Tibial nerve (tissue), 4 donors: ENCODE measurements at regions not wholly inside any gene's neighbourhood (a gene's known extent, or its start where the extent isn't known, plus 50 kb on each side); places are given as distances from the start of the nearest gene placed in this dataset.

Source experiments
- DNase-seq, 2 donors: peaks; one replicate each; pipeline ENCODE4 v3.0.0-alpha.2; 2019; ENCODE audit warnings: low spot score in 2 of 2
- H3K27ac ChIP-seq, 4 donors: fragments of 200-600 bp; sonication (generic) in 3 of 4; one replicate each; pipeline ENCODE4 v1.5.1; 2017 to 2019; ENCODE audit warnings: mild to moderate bottlenecking in 1 of 4
- H3K27me3 ChIP-seq, 2 donors: fragments of 200-600 bp; sonication (generic) in 1 of 2; one replicate each; pipeline versions ENCODE4 v1.5.1 to v1.6.0; 2017 to 2019
- H3K36me3 ChIP-seq, 3 donors: fragments of 200-600 bp; sonication (generic); one replicate each; pipeline ENCODE4 v1.5.1; 2018 to 2019
- H3K4me1 ChIP-seq, 4 donors: fragments of 200-600 bp; sonication (generic) in 3 of 4; one replicate each; pipeline ENCODE4 v1.5.1; 2017 to 2019
- H3K4me3 ChIP-seq, 4 donors: fragments of 200-600 bp; sonication (generic) in 3 of 4; one replicate each; pipeline ENCODE4 v1.5.1; 2017 to 2019; ENCODE audit warnings: mild to moderate bottlenecking in 1 of 4, moderate library complexity in 1 of 4
- H3K9me3 ChIP-seq, 4 donors: fragments of 200-600 bp; sonication (generic) in 3 of 4; one replicate each; pipeline ENCODE4 v1.5.1; 2017 to 2019
- EP300 ChIP-seq, 2 donors: sonication (generic); formaldehyde crosslinking; IDR thresholded peaks; one replicate each; pipeline ENCODE4 v1.6.1; 2017; ENCODE audit warnings: antibody characterized with exemption in 2 of 2, mild to moderate bottlenecking in 1 of 2
- POLR2A ChIP-seq, 2 donors: fragments of 450-650 bp; IDR thresholded peaks; one replicate each; pipeline ENCODE4 v1.6.1; 2017; ENCODE audit warnings: antibody characterized with exemption in 2 of 2, mild to moderate bottlenecking in 2 of 2, moderate library complexity in 2 of 2
- WGBS, 2 donors: methylation state at CpG; one replicate each; pipeline ENCODE4 v1.1.5; 2018; 5-methylcytosine and 5-hydroxymethylcytosine counted together
- TF ChIP-seq, protein P1 (sequence below), 5 experiments: fragments of 200-600 bp in 3 of 5; fragments of 450-650 bp in 2 of 5; sonication (generic) in 3 of 5; IDR thresholded peaks; one replicate each; pipeline ENCODE4 v1.5.1; 2016 to 2019; ENCODE audit warnings: antibody characterized with exemption in 5 of 5, mild to moderate bottlenecking in 3 of 5, moderate library complexity in 2 of 5

DNA sequence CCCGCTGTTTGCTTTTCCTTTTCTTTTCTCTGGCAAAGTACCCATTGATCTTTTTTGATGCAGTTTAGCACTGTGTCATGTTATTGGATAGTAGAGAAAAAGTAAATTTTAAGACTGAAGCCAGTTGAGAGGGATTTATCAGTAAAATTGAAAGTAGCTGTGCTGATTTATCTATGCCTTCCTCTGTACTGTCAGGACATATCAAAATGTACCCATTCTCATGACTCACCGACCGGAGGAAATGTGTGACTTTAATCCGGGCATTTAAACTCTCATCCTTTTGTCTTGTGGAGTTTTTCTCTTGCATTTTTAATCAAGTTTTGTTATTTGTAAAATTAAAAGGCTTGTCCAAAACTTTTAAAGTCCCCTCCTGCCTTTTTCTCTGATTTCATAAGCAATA, 276.6 kb upstream of the FMN2 start:
- Histone ChIP-seq H3K9me3 (no peaks in the 10 kb centered on the region), H3K36me3 (no peaks in the 10 kb centered on the region), H3K27ac (no peak overlapping the region), H3K4me3 (no peak overlapping the region), H3K27me3 (no peaks in the 10 kb centered on the region), H3K4me1 (peaks cover 0 to 10% (median 3%) of the 10 kb centered on the region in 4 donors)
- no peak for DNase-seq
- WGBS, 2 donors = 94 to 95% methylated on average over 4 of the region's 4 CpGs
- TF ChIP-seq POLR2A (IDR thresholded peaks at IDR 0.05) = no peak
- no peak for TF ChIP-seq EP300 (IDR thresholded peaks at IDR 0.05)
- TF ChIP-seq, protein P1, sequence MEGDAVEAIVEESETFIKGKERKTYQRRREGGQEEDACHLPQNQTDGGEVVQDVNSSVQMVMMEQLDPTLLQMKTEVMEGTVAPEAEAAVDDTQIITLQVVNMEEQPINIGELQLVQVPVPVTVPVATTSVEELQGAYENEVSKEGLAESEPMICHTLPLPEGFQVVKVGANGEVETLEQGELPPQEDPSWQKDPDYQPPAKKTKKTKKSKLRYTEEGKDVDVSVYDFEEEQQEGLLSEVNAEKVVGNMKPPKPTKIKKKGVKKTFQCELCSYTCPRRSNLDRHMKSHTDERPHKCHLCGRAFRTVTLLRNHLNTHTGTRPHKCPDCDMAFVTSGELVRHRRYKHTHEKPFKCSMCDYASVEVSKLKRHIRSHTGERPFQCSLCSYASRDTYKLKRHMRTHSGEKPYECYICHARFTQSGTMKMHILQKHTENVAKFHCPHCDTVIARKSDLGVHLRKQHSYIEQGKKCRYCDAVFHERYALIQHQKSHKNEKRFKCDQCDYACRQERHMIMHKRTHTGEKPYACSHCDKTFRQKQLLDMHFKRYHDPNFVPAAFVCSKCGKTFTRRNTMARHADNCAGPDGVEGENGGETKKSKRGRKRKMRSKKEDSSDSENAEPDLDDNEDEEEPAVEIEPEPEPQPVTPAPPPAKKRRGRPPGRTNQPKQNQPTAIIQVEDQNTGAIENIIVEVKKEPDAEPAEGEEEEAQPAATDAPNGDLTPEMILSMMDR (IDR thresholded peaks at IDR 0.05) = no peak

- Histone ChIP-seq H3K27me3 (no peaks in the 10 kb centered on the region), H3K27ac (no peak overlapping the region), H3K4me3 (no peak overlapping the region), H3K36me3 (no peaks in the 10 kb centered on the region), H3K4me1 (peaks cover 0 to 10% (median 3%) of the 10 kb centered on the region in 4 donors), H3K9me3 (no peaks in the 10 kb centered on the region)
- 23 to 33% methylated on average over 5 of the region's 5 CpGs for WGBS, 2 donors
- TF ChIP-seq, protein P1 (IDR thresholded peaks at IDR 0.05) = no peak
- TF ChIP-seq POLR2A (IDR thresholded peaks at IDR 0.05) (no peak), EP300 (IDR thresholded peaks at IDR 0.05) (no peak)
- DNase-seq = no peak
These were observed 275.5 kb upstream of the FMN2 start for GRCh38 chr1:239816081-239816782.

DNA sequence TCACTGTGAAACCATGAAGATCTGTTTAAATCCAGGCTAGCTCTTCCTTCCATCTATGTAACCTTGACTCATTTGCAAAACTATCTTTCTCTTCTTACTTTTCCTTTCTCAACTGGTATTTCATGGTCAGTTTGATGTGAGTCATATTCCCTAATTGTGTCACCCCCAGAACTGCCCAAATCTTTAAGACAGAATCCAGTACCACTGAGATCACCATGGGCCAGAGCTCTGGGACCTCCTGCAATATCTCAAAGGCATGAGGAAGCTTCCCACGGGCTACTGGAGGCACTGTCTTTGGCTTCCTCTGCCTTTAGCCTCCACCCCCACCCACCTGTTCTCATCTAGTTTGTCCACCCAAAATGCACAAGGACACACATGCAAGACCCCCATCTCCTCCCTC, 274.4 kb upstream of the FMN2 start:
- H3K4me3 ChIP-seq = no peak overlapping the region
- H3K36me3 ChIP-seq = no peaks in the 10 kb centered on the region
- no peaks in the 10 kb centered on the region for H3K9me3 ChIP-seq
- H3K27ac ChIP-seq = no peak overlapping the region
- TF ChIP-seq, protein P1 (IDR thresholded peaks at IDR 0.05) = no peak
- TF ChIP-seq EP300 (IDR thresholded peaks at IDR 0.05) (no peak), POLR2A (IDR thresholded peaks at IDR 0.05) (no peak)
- H3K4me1 ChIP-seq = peaks cover 0 to 10% (median 3%) of the 10 kb centered on the region in 4 donors
- DNase-seq = no peak
- 89 to 94% methylated on average over 1 of the region's 1 CpG for WGBS, 2 donors
- no peaks in the 10 kb centered on the region for H3K27me3 ChIP-seq

DNA sequence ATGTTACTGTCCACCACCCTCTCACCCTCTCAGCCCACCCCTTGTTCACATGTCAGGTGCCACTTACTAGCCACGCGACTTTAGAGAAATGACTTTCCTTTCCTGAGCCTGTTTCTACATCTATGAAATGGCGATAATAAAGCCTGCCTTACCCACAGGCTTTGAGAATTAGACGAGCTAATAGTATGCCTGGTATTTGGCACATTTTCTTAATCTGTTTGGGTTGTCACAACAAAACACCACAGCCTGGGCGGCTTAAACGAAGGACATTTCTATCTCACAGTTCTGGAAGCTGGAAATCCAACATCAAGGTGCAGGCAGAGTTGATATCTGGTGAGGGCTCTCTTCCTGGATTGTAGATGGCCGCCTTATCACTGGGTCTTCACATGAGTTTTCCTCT, 273.9 kb upstream of the FMN2 start:
- H3K4me3 ChIP-seq = no peak overlapping the region
- TF ChIP-seq, protein P1 (IDR thresholded peaks at IDR 0.05) = no peak
- WGBS, 2 donors = 89 to 92% methylated on average over 7 of the region's 7 CpGs
- no peak overlapping the region for H3K27ac ChIP-seq
- H3K27me3 ChIP-seq = no peaks in the 10 kb centered on the region
- H3K9me3 ChIP-seq = no peaks in the 10 kb centered on the region
- H3K4me1 ChIP-seq = peaks cover 0 to 10% (median 3%) of the 10 kb centered on the region in 4 donors
- no peaks in the 10 kb centered on the region for H3K36me3 ChIP-seq
- DNase-seq = no peak

GRCh38 chr1:239819096-239819495, 272.6 kb upstream of the FMN2 start:
- H3K36me3 ChIP-seq = no peaks in the 10 kb centered on the region
- no peaks in the 10 kb centered on the region for H3K27me3 ChIP-seq
- H3K27ac ChIP-seq = no peak overlapping the region
- WGBS, 2 donors = 81 to 84% methylated on average over 6 of the region's 6 CpGs
- DNase-seq = no peak
- TF ChIP-seq POLR2A (IDR thresholded peaks at IDR 0.05) (no peak), EP300 (IDR thresholded peaks at IDR 0.05) (no peak)
- TF ChIP-seq, protein P1 (IDR thresholded peaks at IDR 0.05) = no peak
- no peak overlapping the region for H3K4me3 ChIP-seq
- H3K9me3 ChIP-seq = no peaks in the 10 kb centered on the region
- H3K4me1 ChIP-seq = peaks cover 0 to 10% (median 3%) of the 10 kb centered on the region in 4 donors
